ENCODE measurements at regions not wholly inside any gene's neighbourhood (a gene's known extent, or its start where the extent isn't known, plus 50 kb on each side); places are given as distances from the start of the nearest gene placed in this dataset.

GRCh38 chr15:46354443-46354842, 719.6 kb downstream of the SQOR start:
- no peak for TF ChIP-seq CTCF (IDR thresholded peaks at IDR 0.05; ENCODE audit: low read depth, low read length)

GRCh38 chr15:46365572-46365971, 730.7 kb downstream of the SQOR start:
- no peak for TF ChIP-seq CTCF (IDR thresholded peaks at IDR 0.05; ENCODE audit: low read depth, low read length)
- no peak for DNase-seq (ENCODE audit: extremely low read depth, low read depth)

More at GRCh38 chr15:46354443-46354842, 719.6 kb downstream of the SQOR start:
- no peak for DNase-seq (ENCODE audit: extremely low read depth, low read depth)

GRCh38 chr15:46366360-46367007, 731.7 kb downstream of the SQOR start:
- no peak for DNase-seq (ENCODE audit: extremely low read depth, low read depth)
- no peak for TF ChIP-seq CTCF (IDR thresholded peaks at IDR 0.05; ENCODE audit: low read depth, low read length)

- no peak for TF ChIP-seq CTCF (IDR thresholded peaks at IDR 0.05; ENCODE audit: low read depth, low read length)
- no peak for DNase-seq (ENCODE audit: extremely low read depth, low read depth)
Measured at GRCh38 chr15:46383978-46384377, 749.1 kb downstream of the SQOR start.

- no peak for DNase-seq (ENCODE audit: extremely low read depth, low read depth)
- no peak for TF ChIP-seq CTCF (IDR thresholded peaks at IDR 0.05; ENCODE audit: low read depth, low read length)
Measured at GRCh38 chr15:46386356-46386755, 751.5 kb downstream of the SQOR start.

- DNase-seq (ENCODE audit: extremely low read depth, low read depth) = no peak
- no peak for TF ChIP-seq CTCF (IDR thresholded peaks at IDR 0.05; ENCODE audit: low read depth, low read length)
Measured at GRCh38 chr15:46389739-46390138, 754.9 kb downstream of the SQOR start.

GRCh38 chr15:46394463-46394862, 759.6 kb downstream of the SQOR start:
- no peak for TF ChIP-seq CTCF (IDR thresholded peaks at IDR 0.05; ENCODE audit: low read depth, low read length)
- DNase-seq (ENCODE audit: extremely low read depth, low read depth) = no peak

Data from AG09319 (cell line).